Muscle of back (tissue), 3 donors: ENCODE measurements at regions not wholly inside any gene's neighbourhood (a gene's known extent, or its start where the extent isn't known, plus 50 kb on each side); places are given as distances from the start of the nearest gene placed in this dataset.
"Not testable (repeated sequence)": the region's sequence is repeated elsewhere in the genome, so short reads cannot be mapped to it uniquely, and the experiment has no call there.

ENCODE experiments used
- DNase-seq, 3 donors: peaks; one replicate each; pipeline versions ENCODE4 v3.0.0 to v3.0.0-alpha.2; 2013

DNA sequence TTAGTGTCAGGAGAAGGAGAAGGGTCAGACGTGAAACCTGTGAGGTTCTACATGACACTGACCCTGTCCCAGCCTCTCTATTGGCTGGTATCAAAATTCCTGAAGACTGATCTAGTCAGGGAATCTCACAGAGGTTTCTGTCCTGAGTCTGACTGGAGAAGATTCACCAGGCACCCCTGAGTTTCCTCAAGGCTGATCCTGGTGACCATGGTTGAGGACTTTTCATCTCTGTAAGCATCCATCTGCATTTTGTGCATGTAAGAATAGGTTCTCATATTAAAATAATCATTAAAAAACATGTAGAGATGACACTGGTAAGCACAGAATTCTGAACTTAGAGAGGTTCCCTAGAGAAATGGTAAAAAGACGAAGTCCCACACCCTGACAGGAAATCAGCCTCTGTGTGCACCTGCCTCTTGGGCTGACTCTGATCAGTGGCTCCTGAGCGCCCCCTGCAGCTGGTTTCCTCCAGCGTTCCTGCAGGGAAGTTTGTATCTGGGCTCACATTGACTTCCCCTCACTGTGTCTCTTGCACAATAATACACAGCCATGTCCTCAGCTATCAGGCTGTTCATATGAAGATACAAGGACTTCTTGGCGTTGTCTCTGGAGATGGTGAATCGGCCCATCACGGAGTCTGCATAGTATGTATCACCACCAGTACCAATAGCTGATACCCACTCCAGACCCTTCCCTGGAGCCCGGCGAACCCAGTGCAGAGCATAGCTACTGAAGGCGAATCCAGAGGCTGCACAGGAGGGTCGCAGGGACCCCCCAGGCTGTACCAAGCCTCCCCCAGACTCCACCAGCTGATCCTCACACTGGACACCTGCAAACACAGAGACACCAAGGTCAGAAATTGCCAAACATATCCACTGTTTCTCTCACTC, 991.9 kb downstream of the TMEM121 start:
- DNase-seq: no peak

DNA sequence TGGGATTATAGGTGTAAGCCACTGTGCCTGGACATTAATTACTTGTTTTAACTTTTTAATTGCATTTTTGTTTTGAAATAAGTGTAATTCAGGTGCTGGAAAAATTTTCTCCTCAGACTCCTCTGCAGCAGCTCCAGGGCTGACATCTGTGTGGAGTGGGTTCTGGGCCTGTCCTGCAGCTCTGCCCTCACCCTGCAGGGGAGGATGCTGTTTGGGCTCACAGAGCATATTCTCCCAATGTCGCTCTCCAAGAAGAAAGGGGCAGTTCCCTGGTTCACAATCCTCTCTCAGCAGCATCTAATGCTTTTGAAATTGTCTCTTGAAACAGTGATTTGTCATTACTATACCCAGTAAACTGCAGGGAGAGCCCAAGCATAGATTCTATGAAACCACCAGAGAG, 995.7 kb downstream of the TMEM121 start:
- not testable (repeated sequence) for DNase-seq

DNA sequence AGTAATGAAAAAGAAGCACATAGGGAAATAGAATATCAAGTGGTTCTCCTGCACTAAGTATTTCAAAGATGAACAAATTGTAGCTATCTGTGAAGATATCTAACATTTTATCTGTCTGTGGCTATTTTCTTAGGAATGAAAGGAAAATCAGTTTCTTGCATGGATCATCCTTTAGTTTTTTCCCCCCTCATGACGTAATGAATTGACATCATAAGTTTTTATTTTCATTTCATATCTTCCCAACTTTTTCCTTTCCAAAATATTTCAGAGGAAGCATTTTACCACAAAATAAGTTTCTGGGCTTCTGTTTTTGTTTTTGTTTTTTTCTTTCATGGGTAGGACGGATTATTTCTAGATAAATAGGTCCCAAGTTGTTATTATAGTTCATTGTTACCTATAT, 996.6 kb downstream of the TMEM121 start:
- DNase-seq: no peak

DNA sequence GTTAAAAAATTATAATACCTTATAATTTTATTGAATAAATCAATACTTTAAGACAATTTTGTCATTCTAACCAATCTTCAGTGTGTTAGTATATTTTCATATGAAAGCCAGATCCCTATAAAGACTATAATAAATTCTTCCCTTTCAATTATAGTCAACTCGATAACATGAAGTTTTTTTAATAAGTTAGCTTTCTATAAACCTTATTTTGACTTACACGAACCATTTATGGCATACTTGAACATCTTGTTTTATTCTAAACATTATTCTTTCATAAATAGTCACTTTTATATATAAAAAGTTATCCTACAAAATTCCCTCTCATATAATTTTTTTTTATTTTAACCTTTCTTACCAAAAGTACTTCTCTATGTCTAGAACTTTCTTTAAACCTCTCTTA, 1002.3 kb downstream of the TMEM121 start:
- DNase-seq: no peak

DNA sequence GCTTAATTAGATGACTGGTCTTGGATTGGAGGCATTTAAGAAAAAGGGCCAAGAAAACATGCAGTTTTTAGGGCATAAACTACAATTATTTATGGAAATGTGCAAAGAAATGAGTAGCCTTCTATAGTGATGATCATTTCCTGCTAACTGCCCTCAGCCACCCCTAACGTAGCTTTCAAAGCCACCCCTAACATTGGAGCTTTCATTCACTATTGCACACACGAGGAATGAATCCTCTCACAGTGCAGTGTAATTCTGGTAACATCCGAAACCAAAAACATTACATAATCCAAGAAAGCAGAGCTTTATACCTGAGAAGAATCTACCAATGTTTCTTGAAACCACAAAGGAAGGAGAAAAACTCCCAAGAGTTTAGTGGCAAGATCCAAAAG, 1003.6 kb downstream of the TMEM121 start:
- DNase-seq: no peak

DNA sequence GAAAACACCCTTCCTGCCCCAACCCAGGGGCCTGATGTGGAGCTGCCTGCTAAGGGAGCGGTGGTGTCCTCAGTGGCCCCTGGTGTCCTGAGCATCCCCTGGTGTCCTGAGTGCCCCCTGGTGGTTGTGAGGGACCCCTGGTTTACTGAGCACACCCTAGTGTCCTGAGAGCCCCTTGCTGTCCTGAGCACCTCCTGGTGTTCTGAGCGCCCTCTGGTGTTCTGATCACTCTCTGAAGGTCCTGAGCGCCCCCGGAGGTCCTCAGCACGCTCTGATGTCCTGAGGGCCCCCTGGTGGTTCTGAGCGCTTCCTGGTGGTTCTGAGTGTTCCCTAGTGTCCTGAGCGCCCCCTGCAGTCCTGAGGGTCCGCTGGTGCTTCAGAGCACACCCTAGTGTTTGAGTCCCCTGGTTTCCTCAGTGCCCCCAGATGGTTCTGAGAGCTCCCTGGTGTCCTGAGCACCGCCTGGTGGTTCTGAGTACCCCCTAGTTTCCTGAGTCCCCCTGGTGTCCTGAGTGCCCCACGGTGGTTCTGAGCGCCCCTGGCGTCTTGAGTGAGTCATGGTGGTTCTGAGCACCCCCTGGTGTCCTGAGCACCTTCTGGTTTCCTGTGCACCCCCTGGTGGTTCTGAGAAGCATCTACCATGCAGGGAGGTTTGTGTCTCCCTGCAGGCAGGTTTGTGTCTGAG, 1004.2 kb downstream of the TMEM121 start:
- no peak for DNase-seq

DNA sequence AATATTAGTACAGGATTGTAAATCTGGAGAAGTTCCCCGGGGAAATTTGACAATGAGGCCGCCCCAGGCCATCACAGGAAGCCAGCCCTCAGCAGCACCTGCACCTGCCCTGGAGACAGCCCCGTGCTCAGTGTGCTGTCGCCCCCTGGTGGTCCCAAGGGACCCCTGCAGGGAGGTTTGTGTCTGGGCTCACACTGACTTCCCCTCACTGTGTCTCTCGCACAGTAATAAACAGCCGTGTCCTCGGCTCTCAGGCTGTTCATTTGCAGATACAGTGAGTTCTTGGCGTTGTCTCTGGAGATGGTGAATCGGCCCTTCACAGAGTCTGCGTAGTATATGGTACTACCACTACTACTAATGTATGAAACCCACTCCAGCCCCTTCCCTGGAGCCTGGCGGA, 1011.2 kb downstream of the TMEM121 start:
- DNase-seq: not testable (repeated sequence)

DNA sequence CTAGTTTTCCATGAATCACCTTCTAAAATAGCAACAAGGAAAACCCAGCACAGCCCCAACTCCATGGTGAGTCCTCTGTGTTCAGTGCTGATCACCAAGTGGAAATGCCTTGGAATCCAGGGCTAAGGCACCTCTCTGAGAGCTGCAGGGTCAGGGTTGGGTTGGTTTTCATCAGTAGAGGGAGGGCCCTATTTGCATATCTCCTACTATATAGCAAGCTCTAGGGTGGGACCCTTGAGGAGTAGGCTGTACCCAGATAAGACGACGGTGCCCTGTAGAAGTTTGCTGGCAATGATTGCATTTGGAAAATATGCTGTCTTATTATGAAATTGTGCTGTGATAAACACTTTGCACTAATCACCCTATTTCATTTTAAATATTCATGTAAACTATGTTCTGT, 1011.8 kb downstream of the TMEM121 start:
- DNase-seq: no peak

DNA sequence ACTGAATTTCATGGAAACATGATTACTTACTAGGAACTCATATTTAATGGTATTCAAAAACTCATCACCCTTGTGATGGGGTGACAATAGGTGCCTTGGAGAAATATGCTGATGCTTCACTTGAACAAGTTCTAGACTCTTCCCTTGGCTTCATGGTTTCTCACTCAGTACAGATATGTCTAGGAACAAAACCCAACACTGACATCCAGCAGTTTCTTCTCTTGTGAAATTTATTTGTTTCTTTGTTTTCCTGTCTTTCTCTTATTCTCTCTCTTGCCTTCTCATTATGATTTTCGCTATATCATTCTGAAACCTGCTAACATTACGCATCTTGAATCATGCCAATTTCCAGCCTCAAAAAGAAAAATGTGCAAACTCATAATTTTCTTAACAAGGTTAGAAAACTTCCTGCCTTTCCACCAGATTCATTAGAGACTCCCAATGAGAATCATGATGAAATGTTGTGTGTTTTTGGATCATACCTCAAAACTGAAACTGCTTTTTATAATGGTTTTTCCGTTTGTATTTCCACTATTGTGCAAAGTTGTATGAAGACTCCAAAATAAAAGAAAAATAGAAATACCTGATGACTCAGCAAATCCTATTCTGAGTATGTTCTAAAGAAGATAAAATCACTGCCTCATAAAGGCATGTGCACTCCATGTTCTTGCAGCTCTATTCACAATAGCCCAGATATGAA, 1021.5 kb downstream of the TMEM121 start:
- no peak for DNase-seq

DNA sequence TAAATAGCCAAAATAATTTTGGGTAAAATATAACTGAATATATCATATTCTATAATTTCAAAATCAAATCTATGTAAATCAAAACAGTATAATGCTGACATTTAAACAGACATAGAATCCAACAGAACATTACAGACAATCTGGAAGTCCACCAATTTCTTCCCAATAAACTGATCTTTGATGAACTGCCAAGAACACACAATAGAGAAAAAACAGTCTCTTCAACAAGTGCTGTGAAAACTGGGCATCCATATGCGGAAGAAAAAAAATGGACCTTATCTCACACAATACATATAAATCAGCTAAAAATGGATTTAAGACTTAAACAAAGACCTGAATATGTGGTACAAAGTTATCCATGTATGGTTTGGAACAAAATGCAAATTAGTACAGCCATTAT, 1022.7 kb downstream of the TMEM121 start:
- DNase-seq: no peak

DNA sequence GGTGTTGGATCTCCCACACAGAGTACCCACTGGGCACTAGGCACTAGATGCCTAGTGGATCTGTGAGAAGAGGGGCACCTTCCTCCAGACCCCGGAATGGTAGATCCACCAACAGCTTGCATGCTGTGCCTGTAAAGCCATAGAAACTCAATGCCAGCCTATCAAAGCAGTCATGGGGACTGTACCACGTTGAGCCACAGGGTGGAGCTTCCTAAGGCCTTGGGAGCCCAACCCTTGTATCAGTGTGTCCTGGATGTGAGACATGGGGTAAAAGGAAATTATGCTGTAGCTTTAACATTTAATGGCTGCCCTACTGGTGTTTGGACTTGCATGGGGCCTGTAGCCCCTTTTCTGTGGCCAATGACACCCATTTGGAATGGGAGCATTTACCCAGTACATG, 1024.9 kb downstream of the TMEM121 start:
- no peak for DNase-seq

DNA sequence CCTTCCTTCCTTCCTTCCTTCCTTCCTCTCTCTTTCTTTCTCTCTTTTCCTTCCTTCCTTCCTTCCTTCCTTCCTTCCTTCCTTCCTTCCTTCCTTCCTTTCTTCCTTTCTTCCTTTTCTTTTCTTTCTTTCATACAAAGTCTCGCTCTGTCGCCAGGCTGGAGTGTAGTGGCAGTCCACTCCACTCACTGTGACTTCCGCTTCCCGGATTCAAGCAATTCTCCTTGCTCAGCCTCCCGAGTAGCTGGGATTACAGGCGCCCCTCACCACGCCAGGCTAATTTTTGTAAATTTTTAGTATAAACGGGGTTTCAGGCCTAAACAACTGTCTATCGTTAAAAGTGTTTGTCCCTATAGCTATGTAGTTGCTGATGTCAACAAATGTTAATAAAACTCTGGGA, 1029.8 kb downstream of the TMEM121 start:
- not testable (repeated sequence) for DNase-seq

DNA sequence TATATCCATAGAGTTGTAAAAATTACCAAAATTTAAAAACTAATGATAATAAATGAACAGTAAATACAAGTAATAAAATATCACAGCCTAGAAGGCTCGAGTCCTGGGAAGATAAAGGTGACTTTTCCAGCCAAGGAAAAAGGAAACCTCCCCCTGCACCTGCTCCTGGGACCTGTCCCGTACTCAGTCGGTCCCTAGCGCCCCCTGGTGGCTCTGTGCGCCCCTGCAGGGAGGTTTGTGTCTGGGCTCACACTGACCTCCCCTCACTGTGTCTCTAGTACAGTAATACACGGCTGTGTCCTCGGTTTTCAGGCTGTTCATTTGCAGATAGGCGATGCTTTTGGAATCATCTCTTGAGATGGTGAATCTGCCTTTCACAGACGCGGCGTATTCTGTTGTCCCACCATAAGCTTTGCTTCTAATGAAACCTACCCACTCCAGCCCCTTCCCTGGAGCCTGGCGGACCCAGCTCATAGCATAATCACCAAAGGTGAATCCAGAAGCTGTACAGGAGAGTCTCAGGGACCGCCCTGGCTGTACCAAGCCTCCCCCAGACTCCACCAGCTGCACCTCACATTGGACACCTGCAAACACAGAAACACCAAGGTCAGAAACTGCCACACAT, 1030.4 kb downstream of the TMEM121 start:
- DNase-seq: no peak

DNA sequence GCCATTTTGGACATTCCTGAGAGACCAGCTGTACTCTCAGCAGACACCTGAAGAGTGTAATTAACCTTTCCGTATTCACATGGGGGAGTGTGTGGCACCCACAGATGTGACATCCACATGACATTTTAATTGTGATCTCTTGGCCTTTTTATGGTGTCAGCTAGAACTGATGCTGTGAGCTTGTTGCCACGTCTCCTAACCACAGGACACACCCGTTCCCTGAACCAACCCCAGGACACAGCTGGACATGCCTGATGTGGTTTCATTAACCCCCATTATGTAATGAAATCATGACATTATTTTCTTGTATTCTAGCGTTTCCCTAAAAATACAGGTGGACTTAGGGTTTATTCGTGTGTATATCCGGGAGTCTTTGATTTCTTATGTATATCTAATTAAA, 1036.1 kb downstream of the TMEM121 start:
- DNase-seq: no peak

DNA sequence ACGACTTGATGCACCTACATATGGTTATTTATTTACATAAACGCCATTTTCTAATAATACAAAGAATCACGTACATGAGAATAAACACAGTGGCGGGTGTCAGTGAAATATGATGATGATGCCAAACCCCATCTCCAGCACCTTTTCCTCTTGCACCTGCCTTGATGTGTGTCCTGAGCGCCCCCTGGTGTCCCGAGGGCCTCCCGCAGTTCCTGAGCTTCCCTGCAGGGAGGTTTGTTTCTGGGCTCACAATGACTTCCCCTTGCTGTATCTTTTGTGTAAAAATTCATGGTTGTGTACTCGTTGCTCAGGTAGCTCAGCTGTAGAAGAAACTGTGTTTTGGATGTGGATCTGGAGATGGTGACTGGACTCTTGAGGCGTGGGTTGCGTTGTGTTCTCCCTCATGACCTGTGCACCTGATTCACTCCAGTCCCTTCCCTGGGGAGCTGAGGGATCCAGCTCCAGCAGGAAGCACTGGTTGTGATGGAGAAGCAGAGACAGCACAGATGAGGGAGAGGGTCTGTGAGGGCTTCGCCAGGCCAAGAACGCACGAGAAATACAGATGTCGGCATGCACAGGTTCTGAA, 1037.8 kb downstream of the TMEM121 start:
- no peak for DNase-seq

DNA sequence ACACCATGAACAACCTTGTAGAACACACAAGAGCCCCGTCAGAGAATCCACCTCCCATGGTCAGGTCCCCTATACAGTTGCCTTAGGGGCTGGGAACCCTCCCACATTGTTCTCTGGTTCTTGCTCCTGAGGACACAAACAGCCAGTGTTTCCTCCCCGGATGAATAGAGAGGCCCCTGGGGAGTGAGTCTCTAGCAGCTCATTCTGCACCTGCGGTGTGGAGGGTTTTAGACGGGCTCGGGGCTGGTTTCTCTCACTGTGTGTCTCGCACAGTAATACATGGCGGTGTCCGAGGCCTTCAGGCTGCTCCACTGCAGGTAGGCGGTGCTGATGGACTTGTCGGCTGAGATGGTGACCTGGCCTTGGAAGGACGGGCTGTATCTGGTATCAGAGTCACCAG, 1052.1 kb downstream of the TMEM121 start:
- no peak for DNase-seq

DNA sequence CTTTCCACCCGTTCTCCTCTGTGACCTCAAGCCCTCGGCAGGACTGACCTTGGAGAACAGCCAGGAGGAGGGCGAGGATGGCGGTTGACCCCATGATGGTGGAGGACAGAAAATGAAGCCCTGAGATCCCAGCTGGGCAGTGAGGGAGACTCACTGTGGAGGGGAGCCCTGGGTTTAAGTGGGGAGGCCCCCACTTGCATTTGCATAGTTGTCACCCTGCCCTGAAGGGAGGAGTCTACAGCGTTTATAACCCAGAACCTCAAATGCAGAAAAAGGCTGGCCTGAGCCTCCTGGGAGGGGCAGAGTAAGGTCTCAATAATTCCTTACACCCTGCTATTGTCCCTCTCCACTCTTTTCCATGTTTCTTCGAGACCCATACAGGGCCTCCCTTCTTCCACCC, 1052.7 kb downstream of the TMEM121 start:
- no peak for DNase-seq

DNA sequence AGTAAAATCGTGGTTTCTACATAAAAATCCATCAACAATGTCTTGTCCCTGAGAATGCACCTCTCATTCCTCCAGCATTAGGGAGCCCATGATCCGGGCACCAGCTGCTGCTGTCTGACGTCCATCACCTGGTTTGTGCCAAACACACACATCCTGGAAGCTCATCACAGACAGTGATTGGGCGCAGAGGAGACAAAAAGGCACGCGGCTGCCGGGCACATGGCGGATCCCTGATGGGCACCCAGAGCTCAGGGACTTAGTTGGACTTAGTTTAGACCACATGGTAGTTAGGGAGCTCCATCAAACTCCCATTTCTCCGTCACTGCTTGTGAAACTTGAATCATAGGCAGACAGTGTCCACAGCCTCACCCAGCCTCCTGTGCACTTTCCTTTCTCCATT, 1059.3 kb downstream of the TMEM121 start:
- DNase-seq: no peak

DNA sequence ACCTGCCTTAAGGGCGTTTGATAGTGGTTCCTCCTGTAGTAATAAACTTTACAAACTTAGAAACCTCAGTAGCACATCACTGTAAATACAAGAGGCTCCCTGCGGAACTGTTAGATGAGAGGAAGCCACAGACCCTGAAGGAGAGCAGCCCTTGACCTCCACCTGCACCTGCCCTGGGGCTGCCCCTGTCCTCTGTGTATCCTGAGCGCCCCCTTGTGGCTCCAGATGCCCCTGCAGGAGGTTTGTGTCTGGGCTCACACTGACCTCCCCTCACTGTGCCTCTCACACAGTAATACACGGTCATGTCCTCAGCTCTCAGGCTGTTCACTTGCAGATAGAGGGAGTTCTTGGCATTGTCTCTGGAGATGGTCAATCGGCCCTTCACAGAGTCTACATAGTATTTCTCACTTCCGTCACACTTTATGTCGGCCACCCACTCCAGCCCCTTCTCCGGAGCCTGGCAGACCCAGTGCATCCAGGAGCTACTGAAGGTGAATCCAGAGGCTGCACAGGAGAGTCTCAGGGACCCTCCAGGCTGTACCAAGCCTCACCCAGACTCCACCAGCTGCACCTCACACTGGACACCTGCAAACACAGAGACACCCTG, 1059.8 kb downstream of the TMEM121 start:
- no peak for DNase-seq

DNA sequence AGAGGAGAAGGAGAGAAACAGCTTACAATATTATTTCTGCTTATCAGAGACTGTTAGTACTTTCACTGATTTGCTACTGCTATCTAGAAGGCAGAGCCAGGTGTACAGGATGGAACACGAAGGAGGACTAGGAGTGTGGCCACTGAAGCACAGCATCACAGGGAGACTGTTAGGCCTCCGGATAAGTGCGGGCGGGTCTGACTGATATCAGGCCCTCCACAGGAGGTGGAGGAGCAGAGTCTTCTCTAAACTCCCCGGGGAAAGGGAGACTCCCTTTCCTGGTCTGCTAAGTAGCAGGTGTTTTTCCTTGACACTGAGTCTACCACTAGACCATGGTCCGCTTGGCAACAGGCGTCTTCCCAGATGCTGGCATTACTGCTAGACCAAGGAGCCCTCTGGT, 1065.2 kb downstream of the TMEM121 start:
- DNase-seq: not testable (repeated sequence)

DNA sequence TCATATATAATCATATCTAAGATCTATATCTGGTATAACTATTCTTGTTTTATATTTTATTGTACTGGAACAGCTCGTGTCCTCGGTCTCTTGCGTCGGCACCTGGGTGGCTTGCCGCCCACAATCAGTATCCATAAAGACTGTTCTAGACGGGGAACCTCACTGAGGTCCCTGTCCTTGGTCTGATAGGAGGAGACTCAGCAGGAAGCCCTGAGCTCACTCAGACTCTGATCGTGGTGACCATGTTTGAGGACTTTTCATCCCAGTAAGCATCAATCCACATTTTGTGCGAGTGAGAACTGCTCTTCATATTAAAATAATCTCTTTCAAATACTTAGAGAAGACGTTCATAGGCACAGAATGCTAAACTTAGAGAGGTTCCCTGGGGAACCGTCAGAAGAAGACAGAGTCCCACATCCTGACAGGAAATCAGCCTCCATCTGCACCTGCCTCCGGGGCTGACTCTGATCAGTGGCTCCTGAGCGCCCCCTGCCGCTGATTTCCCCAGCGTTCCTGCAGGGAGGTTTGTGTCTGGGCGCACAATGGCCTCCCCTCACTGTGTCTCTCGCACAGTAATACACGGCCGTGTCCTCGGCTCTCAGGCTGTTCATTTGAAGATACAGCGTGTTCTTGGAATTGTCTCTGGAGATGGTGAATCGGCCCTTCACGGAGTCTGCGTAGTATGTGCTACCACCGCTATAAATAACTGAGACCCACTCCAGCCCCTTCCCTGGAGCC, 1065.9 kb downstream of the TMEM121 start:
- not testable (repeated sequence) for DNase-seq
